Activated naive CD8-positive, alpha-beta T cell treated with anti-CD3 and anti-CD28 coated beads, Interleukin-2, amount 10 ng/mL, durations not matched to agents 7 days and 5 days (primary cell): ENCODE measurements at regions not wholly inside any gene's neighbourhood (a gene's known extent, or its start where the extent isn't known, plus 50 kb on each side); places are given as distances from the start of the nearest gene placed in this dataset.

Source experiments
- ATAC-seq: fragments of 150-1000 bp; cut with Tn5 transposase; one replicate; pipeline ENCODE4 v1.10.0; 2021; ENCODE audit warnings: low read depth, moderate library complexity
- POLR2A ChIA-PET: fragments of 350-600 bp; sonication (Branson Sonifier 250); formaldehyde crosslinking; loops from one replicate; lab custom pipeline; 2021; ENCODE audit warnings: antibody characterized with exemption; lab: Charles Lee
- DNase-seq: peaks from one replicate; pipeline ENCODE4 v3.0.0; 2021
- H3K27ac Mint-ChIP-seq: one replicate; pipeline ENCODE4 v1.8.0; 2022; ENCODE audit warnings: mild to moderate bottlenecking, mixed read lengths
- H3K27me3 Mint-ChIP-seq: one replicate; pipeline ENCODE4 v1.8.0; 2022; ENCODE audit warnings: mild to moderate bottlenecking, moderate library complexity, mixed read lengths
- H3K36me3 Mint-ChIP-seq: one replicate; pipeline ENCODE4 v1.8.0; 2021; ENCODE audit warnings: mild to moderate bottlenecking, mixed read lengths
- H3K4me1 Mint-ChIP-seq: one replicate; pipeline ENCODE4 v1.8.0; 2021; ENCODE audit warnings: mixed read lengths
- H3K4me3 Mint-ChIP-seq: one replicate; pipeline ENCODE4 v1.8.0; 2022; ENCODE audit warnings: mild to moderate bottlenecking, moderate library complexity, mixed read lengths
- H3K9me3 Mint-ChIP-seq: one replicate; pipeline ENCODE4 v1.8.0; 2021; ENCODE audit warnings: mixed read lengths

DNA sequence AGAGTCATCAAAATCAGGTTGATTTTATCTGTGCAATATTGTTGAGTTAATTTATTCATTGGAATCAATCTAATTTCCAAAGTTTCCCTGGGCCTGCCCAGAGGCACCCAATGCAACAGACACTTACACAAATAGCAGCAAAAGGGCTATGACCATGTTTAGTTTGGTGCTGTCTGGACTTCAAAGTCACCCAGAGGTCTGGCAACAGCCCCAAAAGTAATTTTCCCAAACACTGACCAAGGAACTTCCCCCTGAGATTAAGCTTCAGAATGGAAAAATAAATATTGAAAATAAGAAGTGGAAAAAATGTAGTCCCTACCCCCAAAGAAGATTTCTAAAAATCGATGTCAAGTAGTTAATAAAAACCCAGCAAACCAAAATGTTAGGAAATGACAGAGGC is 70.9 kb upstream of the RNF152 start:
- ATAC-seq: no peak
- Mint-ChIP-seq H3K4me3 (no peak overlapping the region), H3K4me1 (peaks cover 3% of the 10 kb centered on the region), H3K27me3 (peaks cover 6% of the 10 kb centered on the region), H3K27ac (no peak overlapping the region), H3K9me3 (no peaks in the 10 kb centered on the region), H3K36me3 (no peaks in the 10 kb centered on the region)
- POLR2A ChIA-PET: no interaction called here
- no peak for DNase-seq

DNA sequence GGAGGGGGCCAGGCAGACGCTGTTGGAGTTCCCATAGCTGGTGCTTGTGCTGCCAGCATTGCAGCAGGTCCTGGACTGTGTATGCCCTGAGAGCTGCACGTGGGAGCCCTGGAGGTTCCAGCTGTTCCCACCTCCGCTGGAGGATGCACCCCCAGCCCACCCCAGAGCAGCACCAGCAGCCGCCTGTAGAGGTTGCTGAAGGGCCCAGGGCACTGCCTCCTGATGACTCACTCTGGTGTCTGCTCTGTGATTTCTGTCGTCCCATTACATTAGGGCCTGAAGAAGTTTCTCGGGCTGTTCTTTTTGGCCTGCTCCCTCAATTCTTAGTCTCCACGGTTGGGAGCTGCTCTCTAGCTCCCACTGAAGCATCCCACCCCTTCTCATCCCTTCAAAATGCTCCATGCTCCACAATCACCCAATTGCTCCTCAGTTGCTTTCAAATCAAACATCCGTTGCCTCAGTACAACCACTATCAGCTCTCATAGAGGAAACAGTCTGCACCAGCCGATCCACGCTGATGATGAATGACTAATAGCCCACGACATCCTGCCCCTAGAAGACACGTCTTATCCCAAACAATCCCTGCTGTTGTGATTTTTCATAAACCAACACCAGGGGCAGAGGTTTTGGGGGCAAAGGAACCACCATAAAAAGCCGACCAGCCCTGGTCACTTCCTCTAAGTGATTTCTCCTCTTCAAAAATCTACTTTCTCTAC is 65.2 kb upstream of the RNF152 start:
- Mint-ChIP-seq H3K4me1 (peaks cover 7% of the 10 kb centered on the region), H3K36me3 (no peaks in the 10 kb centered on the region), H3K27ac (no peak overlapping the region), H3K9me3 (peaks cover 2% of the 10 kb centered on the region), H3K27me3 (peaks cover 12% of the 10 kb centered on the region), H3K4me3 (no peak overlapping the region)
- ATAC-seq (no peak), DNase-seq (no peak)
- POLR2A ChIA-PET: no interaction called here

- peaks cover 10% of the 10 kb centered on the region for H3K27me3 Mint-ChIP-seq
- H3K4me3 Mint-ChIP-seq: no peak overlapping the region
- H3K9me3 Mint-ChIP-seq: peaks cover 2% of the 10 kb centered on the region
- POLR2A ChIA-PET: no interaction called here
- peaks cover 18% of the 10 kb centered on the region for H3K4me1 Mint-ChIP-seq
- ATAC-seq (no peak), DNase-seq (no peak)
- H3K36me3 Mint-ChIP-seq: no peaks in the 10 kb centered on the region
- no peak overlapping the region for H3K27ac Mint-ChIP-seq
Measured at GRCh38 chr18:61955644-61956043, 62.8 kb upstream of the RNF152 start.

DNA sequence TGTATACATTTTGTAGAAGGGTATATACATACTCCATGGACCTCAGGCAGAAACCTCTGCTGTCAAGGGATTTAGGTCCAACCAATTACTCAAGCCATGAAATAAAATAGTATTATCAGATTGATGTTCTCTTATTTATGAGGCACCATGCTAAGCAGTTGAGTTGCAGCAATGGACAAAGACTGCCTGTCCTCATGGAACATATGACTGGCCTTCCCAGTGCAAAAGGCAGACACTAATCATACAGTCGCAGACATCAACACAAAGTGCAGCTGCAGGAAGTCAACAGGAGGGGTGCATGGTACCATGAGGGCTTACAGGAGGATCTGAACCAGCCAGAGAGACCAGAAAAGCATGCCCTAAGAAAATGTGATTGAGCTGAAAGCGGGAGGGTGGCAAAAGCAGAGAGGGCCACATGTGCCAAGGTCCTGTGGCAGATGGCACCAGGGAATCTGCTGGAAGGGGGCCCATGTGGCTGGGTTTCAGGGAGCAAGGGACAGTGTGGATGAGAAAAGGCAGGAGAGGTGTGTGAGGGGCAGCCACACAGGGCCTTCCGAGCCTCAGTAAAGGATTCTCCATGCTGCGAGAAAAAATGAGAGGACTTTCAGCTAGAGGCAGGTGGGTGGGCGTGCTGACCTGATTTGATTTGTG is 61.4 kb upstream of the RNF152 start:
- peaks cover 15% of the 10 kb centered on the region for H3K27me3 Mint-ChIP-seq
- peaks cover 15% of the 10 kb centered on the region for H3K4me1 Mint-ChIP-seq
- H3K36me3 Mint-ChIP-seq: no peaks in the 10 kb centered on the region
- no peak for ATAC-seq
- no peak for DNase-seq
- H3K27ac Mint-ChIP-seq: no peak overlapping the region
- H3K9me3 Mint-ChIP-seq: peaks cover 2% of the 10 kb centered on the region
- POLR2A ChIA-PET: no interaction called here
- H3K4me3 Mint-ChIP-seq: no peak overlapping the region

GRCh38 chr18:61953641-61954040 is 60.8 kb upstream of the RNF152 start:
- no peak for ATAC-seq
- Mint-ChIP-seq H3K27me3 (peaks cover 15% of the 10 kb centered on the region), H3K27ac (no peak overlapping the region), H3K4me1 (peaks cover 18% of the 10 kb centered on the region), H3K36me3 (no peaks in the 10 kb centered on the region), H3K4me3 (no peak overlapping the region), H3K9me3 (peaks cover 2% of the 10 kb centered on the region)
- DNase-seq: no peak
- POLR2A ChIA-PET: no interaction called here

- ATAC-seq (no peak), DNase-seq (no peak)
- peaks cover 19% of the 10 kb centered on the region for H3K4me1 Mint-ChIP-seq
- H3K36me3 Mint-ChIP-seq: no peaks in the 10 kb centered on the region
- no peak overlapping the region for H3K4me3 Mint-ChIP-seq
- peaks cover 2% of the 10 kb centered on the region for H3K9me3 Mint-ChIP-seq
- peaks cover 15% of the 10 kb centered on the region for H3K27me3 Mint-ChIP-seq
- no peak overlapping the region for H3K27ac Mint-ChIP-seq
- POLR2A ChIA-PET: no interaction called here
Measured at GRCh38 chr18:61953161-61953560, 60.4 kb upstream of the RNF152 start.

DNA sequence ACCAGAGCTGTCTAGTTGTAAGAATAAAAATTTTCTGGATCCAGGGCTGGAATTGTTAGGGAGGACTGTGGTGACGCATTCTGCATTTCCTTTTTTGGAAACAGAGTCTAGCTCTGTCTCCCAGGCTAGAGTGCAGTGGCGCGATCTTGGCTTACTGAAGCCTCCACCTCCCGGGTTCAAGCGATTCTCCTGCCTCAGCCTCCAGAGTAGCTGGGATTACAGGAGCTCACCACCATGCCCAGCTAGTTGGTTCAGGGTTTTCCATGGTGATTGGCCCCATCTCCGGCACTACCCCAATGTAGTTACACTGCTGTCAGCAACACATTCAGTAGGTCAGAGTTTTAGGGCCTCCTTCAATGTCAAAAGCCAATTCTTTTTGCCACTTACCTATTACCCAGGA is 58.6 kb upstream of the RNF152 start:
- no peak overlapping the region for H3K4me3 Mint-ChIP-seq
- peaks cover 18% of the 10 kb centered on the region for H3K4me1 Mint-ChIP-seq
- DNase-seq (no peak), ATAC-seq (no peak)
- no peaks in the 10 kb centered on the region for H3K36me3 Mint-ChIP-seq
- H3K27ac Mint-ChIP-seq: no peak overlapping the region
- H3K27me3 Mint-ChIP-seq: peaks cover 20% of the 10 kb centered on the region
- H3K9me3 Mint-ChIP-seq: peaks cover 2% of the 10 kb centered on the region
- POLR2A ChIA-PET: interaction anchor here (1.2 kb wide), 1 partner anchor 9 kb away, joined by 3 read pairs; no protein-coding TSS in a partner anchor

DNA sequence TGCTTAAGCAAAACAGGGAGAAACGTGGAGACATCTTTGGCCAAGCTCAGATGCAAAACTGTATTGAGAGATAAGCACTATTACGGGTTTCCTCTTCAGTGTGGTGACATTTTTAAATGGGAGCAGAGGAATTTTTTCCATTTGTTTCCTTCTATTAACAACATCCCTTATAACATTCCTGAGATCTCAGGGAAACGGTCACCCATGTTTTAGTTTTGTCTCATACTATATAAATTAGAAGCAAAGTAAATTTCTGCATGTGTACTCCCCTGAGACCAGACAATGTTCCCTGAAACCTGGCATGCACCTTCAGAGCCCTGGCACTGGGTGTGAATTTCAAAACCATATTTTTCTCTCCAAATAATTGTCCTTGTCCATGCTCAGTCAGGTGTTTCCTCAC is 57.6 kb upstream of the RNF152 start:
- no peak overlapping the region for H3K27ac Mint-ChIP-seq
- peaks cover 18% of the 10 kb centered on the region for H3K4me1 Mint-ChIP-seq

DNA sequence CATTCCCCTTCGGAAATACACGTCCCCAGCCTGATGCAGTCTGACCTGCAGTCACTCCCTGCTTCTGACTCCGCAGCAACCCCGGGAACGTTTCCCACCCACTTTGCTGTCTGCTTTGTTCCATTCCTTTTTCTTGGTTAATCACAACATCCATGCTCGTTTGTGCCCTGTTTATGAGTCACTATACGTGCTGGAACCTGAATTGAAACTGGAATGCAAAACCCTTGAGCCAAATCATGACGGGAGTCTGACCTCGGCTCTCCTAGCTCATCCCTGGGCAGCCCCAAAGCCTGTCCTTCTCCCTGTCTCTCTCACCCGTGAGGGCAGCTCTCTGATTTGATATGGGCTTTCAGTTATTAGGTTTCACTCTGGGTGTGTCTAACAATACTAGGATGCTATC is 57.1 kb upstream of the RNF152 start:
- peaks cover 2% of the 10 kb centered on the region for H3K36me3 Mint-ChIP-seq
- no peak overlapping the region for H3K4me3 Mint-ChIP-seq
- no peak for DNase-seq
- H3K27ac Mint-ChIP-seq: no peak overlapping the region
- POLR2A ChIA-PET: no interaction called here
- peaks cover 15% of the 10 kb centered on the region for H3K4me1 Mint-ChIP-seq
- no peak for ATAC-seq
- no peaks in the 10 kb centered on the region for H3K9me3 Mint-ChIP-seq
- peaks cover 26% of the 10 kb centered on the region for H3K27me3 Mint-ChIP-seq

More for the DNA sequence above, 57.6 kb upstream of the RNF152 start:
- POLR2A ChIA-PET: no interaction called here
- ATAC-seq (no peak), DNase-seq (no peak)
- Mint-ChIP-seq H3K4me3 (no peak overlapping the region), H3K27me3 (peaks cover 24% of the 10 kb centered on the region), H3K9me3 (no peaks in the 10 kb centered on the region), H3K36me3 (no peaks in the 10 kb centered on the region)

- POLR2A ChIA-PET: no interaction called here
- ATAC-seq (no peak), DNase-seq (no peak)
- H3K9me3 Mint-ChIP-seq: peaks cover 4% of the 10 kb centered on the region
- H3K4me1 Mint-ChIP-seq: peaks cover 22% of the 10 kb centered on the region
- no peak overlapping the region for H3K27ac Mint-ChIP-seq
- H3K4me3 Mint-ChIP-seq: no peak overlapping the region
- peaks cover 23% of the 10 kb centered on the region for H3K27me3 Mint-ChIP-seq
- H3K36me3 Mint-ChIP-seq: peaks cover 2% of the 10 kb centered on the region
Measured at GRCh38 chr18:61948846-61949438, 56.1 kb upstream of the RNF152 start.

DNA sequence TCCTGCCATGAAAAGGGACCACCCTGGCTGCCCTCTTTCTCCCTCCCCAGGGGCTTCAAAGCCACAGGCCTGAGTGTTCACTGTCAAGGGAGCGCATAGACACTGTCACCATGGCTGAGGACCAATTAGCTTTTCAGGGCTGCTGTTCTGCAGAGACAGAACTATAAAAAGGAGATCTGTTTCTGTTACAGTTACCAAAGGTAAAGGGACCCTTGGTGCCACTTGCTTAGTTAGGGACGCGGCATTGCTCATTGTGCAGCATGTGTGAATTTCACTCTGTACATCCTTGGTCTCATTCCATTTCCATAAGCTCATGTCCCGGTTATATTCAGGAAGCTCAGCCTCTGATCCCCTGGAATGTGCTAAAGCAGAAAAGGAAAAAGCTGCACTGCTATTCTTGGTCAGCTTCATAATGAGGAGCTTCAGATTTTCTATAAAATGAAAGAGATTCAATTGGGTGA is 55.5 kb upstream of the RNF152 start:
- POLR2A ChIA-PET: no interaction called here
- DNase-seq (no peak), ATAC-seq (no peak)
- H3K4me3 Mint-ChIP-seq: no peak overlapping the region
- H3K36me3 Mint-ChIP-seq: peaks cover 2% of the 10 kb centered on the region
- peaks cover 23% of the 10 kb centered on the region for H3K4me1 Mint-ChIP-seq
- H3K27me3 Mint-ChIP-seq: peaks cover 18% of the 10 kb centered on the region
- no peak overlapping the region for H3K27ac Mint-ChIP-seq
- H3K9me3 Mint-ChIP-seq: peaks cover 4% of the 10 kb centered on the region

- DNase-seq (no peak), ATAC-seq (no peak)
- Mint-ChIP-seq H3K4me3 (no peak overlapping the region), H3K9me3 (peaks cover 4% of the 10 kb centered on the region), H3K27me3 (peaks cover 18% of the 10 kb centered on the region), H3K27ac (no peak overlapping the region), H3K36me3 (peaks cover 4% of the 10 kb centered on the region), H3K4me1 (peaks cover 23% of the 10 kb centered on the region)
- POLR2A ChIA-PET: no interaction called here
Measured at GRCh38 chr18:61946449-61946848, 53.6 kb upstream of the RNF152 start.

DNA sequence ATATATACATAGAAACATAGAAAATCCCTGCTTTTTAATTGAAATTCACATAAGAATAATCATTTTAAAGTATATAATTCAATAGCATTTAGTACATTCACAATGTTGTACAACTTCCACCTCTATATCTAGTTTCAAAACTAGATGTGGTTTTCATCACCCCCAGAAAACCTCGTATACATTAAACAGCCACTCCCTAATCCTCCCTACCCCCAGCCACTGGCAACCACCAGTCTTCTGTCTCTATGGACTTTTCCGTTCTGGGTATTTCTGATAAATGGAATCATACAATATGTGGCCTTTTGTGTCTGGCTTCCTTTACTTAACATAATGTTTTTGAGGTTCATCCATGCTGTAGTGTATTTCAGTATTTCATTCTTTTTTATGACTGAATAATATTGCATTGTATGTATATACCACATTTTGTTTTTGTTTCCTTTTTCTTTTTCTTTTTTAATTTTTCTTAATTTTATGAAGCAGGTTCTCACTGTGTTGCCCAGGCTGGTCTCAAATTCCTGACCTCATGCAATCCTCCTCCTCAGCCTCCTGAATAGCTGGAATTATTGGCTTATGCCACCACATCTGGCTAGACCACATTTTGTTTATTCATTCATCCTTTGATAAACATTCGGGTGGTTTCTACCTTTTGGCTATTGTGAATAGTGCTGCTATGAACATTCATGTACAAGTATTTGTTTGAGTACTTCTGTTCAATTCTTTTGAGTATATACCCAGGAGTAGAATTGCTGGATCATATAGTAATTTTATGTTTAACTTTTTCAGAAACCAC is 50.6 kb upstream of the RNF152 start:
- POLR2A ChIA-PET: no interaction called here
- Mint-ChIP-seq H3K9me3 (peaks cover 6% of the 10 kb centered on the region), H3K4me3 (no peak overlapping the region), H3K36me3 (peaks cover 6% of the 10 kb centered on the region), H3K27me3 (peaks cover 15% of the 10 kb centered on the region), H3K27ac (no peak overlapping the region), H3K4me1 (peaks cover 19% of the 10 kb centered on the region)
- ATAC-seq (no peak), DNase-seq (no peak)
